ENCODE measurements at regions not wholly inside any gene's neighbourhood (a gene's known extent, or its start where the extent isn't known, plus 50 kb on each side); places are given as distances from the start of the nearest gene placed in this dataset.

- ATAC-seq = no peak
- no peaks in the 10 kb centered on the region for H3K27me3 ChIP-seq (ENCODE audit: low read depth)
Measured at GRCh38 chr3:107273771-107274170, 103.5 kb upstream of the CCDC54 start.

GRCh38 chr3:107275511-107275910 lies 101.7 kb upstream of the CCDC54 start:
- H3K27ac ChIP-seq = no peak overlapping the region
- H3K9me3 ChIP-seq = no peaks in the 10 kb centered on the region
- no peaks in the 10 kb centered on the region for H3K4me1 ChIP-seq
- no peaks in the 10 kb centered on the region for H3K27me3 ChIP-seq (ENCODE audit: low read depth)
- no peak for ATAC-seq
- no peaks in the 10 kb centered on the region for H3K36me3 ChIP-seq
- intact Hi-C loops (cut with DNase I) = loop anchor here (10.0 kb wide), 1 partner anchor 149 kb away; no protein-coding TSS in a partner anchor
- no peak for TF ChIP-seq CTCF (IDR thresholded peaks at IDR 0.05)
- H3K4me3 ChIP-seq = no peak overlapping the region
- no peak for DNase-seq

More at GRCh38 chr3:107273771-107274170, 103.5 kb upstream of the CCDC54 start:
- DNase-seq = no peak
- H3K36me3 ChIP-seq = no peaks in the 10 kb centered on the region
- H3K9me3 ChIP-seq = no peaks in the 10 kb centered on the region
- no peaks in the 10 kb centered on the region for H3K4me1 ChIP-seq
- no peak for TF ChIP-seq CTCF (IDR thresholded peaks at IDR 0.05)
- H3K4me3 ChIP-seq = no peak overlapping the region
- H3K27ac ChIP-seq = no peak overlapping the region
- intact Hi-C loops (cut with DNase I) = loop anchor here (10.0 kb wide), 1 partner anchor 151 kb away; no protein-coding TSS in a partner anchor

- TF ChIP-seq CTCF (IDR thresholded peaks at IDR 0.05) = no peak
- ATAC-seq (peak in 1 of 2 donors; percentile 84), DNase-seq (no peak)
- H3K9me3 ChIP-seq = no peaks in the 10 kb centered on the region
- no peaks in the 10 kb centered on the region for H3K27me3 ChIP-seq (ENCODE audit: low read depth)
- H3K4me1 ChIP-seq = no peaks in the 10 kb centered on the region
- no peak overlapping the region for H3K4me3 ChIP-seq
- H3K27ac ChIP-seq = no peak overlapping the region
- intact Hi-C loops (cut with DNase I) = no loop called here
- no peaks in the 10 kb centered on the region for H3K36me3 ChIP-seq
Measured at GRCh38 chr3:107283948-107284347, 93.3 kb upstream of the CCDC54 start.

DNA sequence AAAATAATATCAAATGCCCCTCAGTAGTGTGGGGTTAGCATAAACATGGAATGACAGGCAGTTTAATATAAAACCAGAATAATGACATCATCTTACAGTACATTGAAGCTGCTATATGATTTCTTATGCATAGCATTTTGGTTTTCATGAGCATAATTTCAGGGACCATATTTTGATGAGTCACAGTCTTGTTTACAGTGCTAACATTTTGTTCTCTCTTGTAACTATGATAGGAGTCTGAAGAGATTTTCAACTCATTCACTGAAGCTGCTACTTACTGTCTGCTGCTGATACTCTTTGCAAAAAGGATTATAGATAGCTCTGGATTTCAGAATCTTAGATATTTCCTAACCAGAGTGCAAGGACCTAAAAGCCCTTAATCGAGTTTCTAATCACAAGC lies 92.6 kb upstream of the CCDC54 start:
- Histone ChIP-seq H3K4me1 (no peaks in the 10 kb centered on the region), H3K27ac (no peak overlapping the region), H3K36me3 (no peaks in the 10 kb centered on the region), H3K4me3 (no peak overlapping the region), H3K9me3 (no peaks in the 10 kb centered on the region), H3K27me3 (ENCODE audit: low read depth) (no peaks in the 10 kb centered on the region)
- ATAC-seq (peak in 1 of 2 donors; percentile 79), DNase-seq (no peak)
- no peak for TF ChIP-seq CTCF (IDR thresholded peaks at IDR 0.05)
- intact Hi-C loops (cut with DNase I) = no loop called here

GRCh38 chr3:107285197-107285596 lies 92.0 kb upstream of the CCDC54 start:
- Histone ChIP-seq H3K4me3 (no peak overlapping the region), H3K36me3 (no peaks in the 10 kb centered on the region), H3K4me1 (no peaks in the 10 kb centered on the region), H3K9me3 (no peaks in the 10 kb centered on the region), H3K27ac (no peak overlapping the region), H3K27me3 (ENCODE audit: low read depth) (no peaks in the 10 kb centered on the region)
- TF ChIP-seq CTCF (IDR thresholded peaks at IDR 0.05) = no peak
- ATAC-seq (no peak), DNase-seq (no peak)
- intact Hi-C loops (cut with DNase I) = no loop called here

- Histone ChIP-seq H3K27ac (no peak overlapping the region), H3K9me3 (no peaks in the 10 kb centered on the region), H3K36me3 (no peaks in the 10 kb centered on the region), H3K4me1 (no peaks in the 10 kb centered on the region), H3K4me3 (no peak overlapping the region), H3K27me3 (ENCODE audit: low read depth) (no peaks in the 10 kb centered on the region)
- intact Hi-C loops (cut with DNase I) = no loop called here
- ATAC-seq (no peak), DNase-seq (no peak)
- no peak for TF ChIP-seq CTCF (IDR thresholded peaks at IDR 0.05)
Measured at GRCh38 chr3:107289354-107289753, 87.9 kb upstream of the CCDC54 start.

Data from lower lobe of right lung (tissue), 2 donors.